ENCODE measurements at regions not wholly inside any gene's neighbourhood (a gene's known extent, or its start where the extent isn't known, plus 50 kb on each side); places are given as distances from the start of the nearest gene placed in this dataset.

DNA sequence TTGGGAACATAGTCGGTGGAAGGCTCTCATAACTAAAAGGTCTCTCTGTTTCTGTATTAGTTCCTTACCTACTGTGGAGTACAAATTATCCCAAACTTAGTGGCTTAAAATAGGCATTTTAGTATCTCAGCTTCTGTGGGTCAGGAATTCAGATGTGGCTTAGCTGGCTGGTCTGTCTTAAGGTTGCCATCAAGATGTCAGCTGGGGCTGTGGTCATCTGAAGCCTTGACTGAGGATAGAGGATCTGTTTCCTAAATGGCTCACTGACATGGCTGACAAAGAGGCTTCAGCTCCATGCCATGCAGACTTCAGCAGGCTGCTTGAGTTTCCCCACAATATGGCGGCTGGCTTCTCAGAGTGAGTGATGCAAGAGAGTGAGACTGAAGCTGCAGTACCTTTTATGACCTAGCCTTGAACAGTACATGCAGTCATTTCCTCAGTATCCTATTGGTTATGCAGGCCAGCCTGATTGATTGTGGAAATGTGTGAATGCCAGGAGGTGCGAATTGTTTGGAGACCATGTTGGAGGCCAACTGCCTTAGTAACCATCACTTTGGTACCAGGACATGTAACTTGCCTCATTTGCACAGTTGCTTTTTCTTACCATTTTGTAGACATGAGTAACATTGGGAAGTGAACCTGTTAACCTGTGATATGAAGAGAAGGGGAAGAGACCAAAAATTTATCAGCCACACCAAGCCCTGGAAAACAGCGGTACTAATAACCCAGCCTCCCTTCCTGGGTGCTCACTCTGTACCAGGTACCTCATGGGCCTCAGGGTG is 152.8 kb upstream of the IER5L start:
- no peak for DNase-seq (ENCODE audit: low spot score)

DNA sequence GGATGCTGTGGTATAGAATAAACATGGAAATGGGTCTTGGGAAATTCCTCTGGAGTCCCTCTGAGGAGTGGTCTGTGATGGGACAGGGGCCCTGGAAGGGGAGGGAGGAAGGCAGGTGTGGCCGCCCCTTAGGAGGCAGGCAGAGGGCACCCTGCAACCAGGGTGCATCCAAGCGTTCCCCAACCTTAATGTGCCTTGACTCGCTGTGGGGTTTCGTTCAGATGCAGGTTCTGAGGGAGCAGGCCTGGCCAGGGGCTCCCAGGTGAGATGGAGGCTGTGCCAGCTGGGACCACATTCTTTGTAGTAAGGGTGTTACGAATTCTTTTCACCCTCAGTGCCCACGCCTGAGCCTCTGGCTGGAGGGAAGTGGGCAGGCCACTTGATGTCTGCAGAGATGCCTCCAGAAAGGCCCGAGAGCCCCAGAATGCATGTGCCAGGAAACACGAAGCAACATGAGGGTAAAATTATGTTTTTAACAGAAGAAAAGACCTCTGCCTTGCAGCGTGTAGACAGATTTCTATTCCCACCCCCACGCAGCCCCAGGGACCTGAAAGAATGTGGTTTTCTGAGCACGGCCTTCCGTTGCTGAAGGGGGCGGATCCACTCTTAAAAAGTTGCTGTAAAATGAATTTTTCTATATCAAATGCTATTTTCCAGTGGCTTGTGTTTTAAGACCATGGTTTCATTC is 150.4 kb upstream of the IER5L start:
- DNase-seq (ENCODE audit: low spot score): no peak

GRCh38 chr9:129327552-129328328 is 149.7 kb upstream of the IER5L start:
- no peak for DNase-seq (ENCODE audit: low spot score)

DNA sequence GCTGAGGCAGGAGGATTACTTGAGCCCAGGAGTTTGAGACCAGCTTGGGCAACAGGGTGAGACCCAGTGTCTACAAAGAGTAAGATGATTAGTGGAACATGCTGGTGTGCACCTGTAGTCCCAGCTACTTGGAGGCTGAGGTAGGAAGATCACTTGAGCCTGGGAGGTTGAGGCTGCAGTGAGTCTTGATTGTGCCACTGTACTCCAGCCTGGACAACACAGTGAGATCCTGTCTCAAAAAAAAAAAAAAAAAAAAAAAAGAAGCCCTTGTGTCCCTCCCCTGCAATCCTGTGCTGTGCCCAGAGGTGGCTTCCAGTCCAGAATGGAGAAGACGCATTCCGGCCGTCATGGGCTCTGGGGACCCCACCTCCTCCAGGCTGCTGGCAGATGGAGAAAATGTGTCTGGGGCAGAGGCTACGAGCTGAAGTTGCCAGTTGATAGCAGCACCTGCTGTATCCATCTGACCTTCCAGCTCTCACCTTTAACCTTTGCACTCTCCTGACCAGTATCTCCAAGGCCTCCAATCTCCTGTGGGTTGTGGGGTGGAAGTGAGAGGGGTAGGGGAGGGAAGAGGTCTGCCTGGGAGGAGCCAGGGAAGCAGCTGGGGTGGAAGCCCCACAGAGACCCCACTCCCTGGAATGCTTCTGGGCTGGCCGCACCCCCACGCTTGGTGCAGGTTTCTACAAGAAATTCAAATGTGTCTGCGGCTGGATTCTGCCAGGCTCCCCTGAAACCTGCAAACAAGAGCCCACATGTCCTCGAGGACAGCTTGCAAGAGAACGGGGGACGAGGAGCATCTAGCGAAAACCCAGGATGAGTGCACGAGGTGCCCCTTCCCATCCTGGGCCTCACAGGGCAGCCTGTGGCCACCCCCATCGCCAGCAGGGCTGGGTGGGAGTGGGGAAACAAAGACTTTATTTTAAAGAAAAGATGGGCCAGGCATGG is 148.3 kb upstream of the IER5L start:
- no peak for DNase-seq (ENCODE audit: low spot score)

- DNase-seq (ENCODE audit: low spot score): no peak
Observed at GRCh38 chr9:129324808-129325502, 146.9 kb upstream of the IER5L start.

DNA sequence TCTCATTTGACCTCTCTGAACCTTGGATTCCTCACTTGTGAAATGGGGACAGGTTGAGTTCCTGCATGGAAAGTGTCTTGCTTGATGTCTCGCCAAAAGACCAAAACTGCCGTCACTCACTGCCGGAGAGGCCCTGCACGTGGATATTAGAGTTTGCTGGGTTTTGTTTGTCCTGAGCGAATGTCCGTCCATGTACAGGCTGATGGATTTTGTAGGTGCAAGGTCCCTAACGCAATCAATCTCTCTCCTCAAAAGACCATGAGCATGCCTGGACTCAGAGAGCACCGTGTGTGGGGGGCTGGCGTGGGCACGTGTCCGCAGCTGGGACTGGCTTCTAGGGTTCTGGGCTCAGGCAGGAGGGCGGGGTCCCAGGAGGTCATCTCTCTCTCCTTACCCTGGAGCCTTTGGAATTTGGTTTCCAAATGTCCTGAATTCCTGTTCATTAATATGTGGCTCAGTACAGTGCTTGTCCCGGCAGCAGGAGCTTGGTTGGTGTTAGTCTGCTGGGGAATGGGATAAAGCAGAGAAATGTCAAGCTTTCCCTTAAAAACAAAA is 146.0 kb upstream of the IER5L start:
- no peak for DNase-seq (ENCODE audit: low spot score)

DNA sequence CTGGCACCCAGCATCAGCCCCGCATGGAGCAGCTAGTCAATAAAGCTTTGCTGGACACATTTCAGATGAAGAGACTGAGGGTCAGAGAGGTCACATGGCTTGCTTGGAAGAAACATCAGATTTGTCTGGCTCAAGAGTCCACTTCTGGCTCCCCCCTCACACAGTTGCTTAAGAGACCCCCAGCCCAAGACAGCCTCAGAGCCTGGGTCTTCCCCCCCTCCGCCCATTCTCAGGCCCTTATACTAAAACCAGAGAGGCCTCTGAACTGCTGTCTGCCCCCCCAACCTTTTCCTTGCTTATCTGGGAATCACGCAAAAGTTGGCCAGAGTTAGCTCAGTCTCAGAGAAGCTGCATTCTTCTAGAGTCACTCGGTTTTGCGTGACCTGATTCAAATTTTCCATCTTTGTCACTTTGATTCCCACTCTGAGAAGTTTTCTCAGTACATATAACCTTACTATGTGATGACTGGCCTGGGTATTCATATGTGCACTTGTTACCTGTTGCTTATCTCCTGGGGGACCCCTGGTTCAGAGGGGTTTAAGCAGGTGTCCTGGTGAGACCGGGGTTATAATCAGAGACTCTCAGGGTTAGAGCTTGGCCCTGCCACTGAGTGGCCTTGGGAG is 145.4 kb upstream of the IER5L start:
- no peak for DNase-seq (ENCODE audit: low spot score)

GRCh38 chr9:129322641-129323375 is 144.7 kb upstream of the IER5L start:
- DNase-seq (ENCODE audit: low spot score): no peak

DNA sequence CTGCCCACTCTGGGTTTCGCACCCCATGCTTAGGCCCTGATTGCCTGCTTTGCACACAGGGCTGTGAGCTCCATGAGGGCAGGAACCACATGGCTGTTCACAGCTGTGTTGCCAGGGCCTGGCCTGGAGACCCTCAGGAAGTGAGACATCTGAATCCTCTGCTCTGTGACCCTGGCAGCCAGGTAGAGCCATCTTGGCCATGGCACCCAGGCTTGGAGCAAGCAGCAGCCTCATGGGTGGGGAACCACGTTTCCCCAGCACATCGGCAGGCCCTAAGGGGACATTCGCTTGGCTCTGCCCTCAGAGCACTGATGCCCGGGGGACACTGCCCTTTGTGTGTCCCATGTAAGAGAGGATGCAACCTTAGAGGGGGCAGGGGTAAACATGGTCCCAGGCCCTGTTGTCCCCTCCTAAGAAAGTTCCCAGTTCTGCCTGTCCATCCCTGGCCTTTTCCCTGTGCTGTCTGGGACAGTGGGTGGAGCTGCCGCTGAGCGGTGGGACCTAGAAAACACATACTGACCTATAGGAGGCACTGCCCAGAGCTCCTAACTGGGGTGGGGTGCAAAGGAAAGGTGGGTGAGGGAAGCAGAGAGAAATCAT is 144.1 kb upstream of the IER5L start:
- no peak for DNase-seq (ENCODE audit: low spot score)

DNA sequence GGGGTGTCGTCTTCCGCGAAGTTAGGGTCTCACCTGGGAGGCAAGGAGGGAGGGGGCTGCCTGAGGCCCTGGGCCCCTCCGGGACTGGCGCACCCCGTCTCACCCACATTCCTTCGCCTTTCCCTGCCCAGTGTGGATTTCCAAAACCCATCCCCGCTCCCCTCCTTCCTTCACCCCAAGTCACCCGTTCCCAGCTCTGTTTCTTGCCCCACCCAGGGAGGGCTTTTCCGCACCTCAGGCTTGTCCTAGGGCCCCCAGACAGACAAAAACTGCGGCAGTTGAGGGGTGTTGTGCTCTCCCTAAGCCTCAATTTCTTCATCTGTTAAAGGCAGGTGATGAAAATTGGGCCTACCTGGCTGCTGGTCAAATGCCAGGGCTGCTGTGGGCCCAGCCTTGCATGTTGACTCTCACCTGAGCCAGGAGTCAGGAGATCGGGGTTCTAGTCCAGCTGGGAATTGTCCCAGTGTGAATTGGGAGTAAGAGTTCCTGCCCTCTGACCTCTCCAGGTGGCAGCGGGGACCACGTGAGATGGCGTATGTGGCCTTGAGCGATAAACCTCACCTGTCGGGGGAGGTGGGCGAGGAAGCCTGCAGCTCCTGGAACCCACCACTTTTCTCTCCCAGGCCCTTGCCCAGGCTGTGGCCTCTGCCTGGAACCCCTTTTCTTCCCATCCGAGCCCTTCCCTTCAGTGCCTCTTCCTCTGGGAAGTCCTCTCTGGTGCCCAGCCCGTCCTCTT is 143.4 kb upstream of the IER5L start:
- no peak for DNase-seq (ENCODE audit: low spot score)

- DNase-seq (ENCODE audit: low spot score): peak; percentile 73
Observed at GRCh38 chr9:129320575-129321285, 142.7 kb upstream of the IER5L start.

DNA sequence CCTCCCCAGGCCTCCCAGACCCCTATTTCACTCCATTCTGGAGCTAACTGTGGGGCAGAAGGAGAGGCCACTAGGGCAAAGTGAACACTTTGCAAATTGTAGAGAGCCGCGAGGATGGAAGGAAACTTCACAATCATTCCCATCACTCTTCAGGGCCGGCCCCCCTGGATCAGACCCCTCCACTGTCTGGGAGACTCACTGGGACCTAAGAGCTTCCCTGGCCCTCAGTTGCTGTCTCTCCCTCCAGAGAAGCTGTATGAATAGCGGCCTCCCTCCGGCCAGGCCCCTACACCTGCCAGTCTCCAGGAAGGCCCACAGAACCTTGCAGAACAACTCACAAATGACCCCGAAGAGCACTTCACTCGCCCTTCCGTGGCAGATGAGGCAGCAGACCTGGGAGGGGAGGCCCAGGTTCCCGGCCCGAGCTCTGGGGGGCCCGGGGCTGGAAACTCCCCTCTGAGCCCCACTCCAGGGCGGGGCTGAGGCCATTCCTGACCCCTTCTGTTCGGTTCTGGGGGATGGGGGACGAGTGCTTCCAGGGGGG is 141.9 kb upstream of the IER5L start:
- DNase-seq (ENCODE audit: low spot score): no peak

GRCh38 chr9:129319076-129319937 is 141.2 kb upstream of the IER5L start:
- no peak for DNase-seq (ENCODE audit: low spot score)

GRCh38 chr9:129318121-129319075 is 140.3 kb upstream of the IER5L start:
- DNase-seq (ENCODE audit: low spot score): no peak
